ENCODE measurements at regions not wholly inside any gene's neighbourhood (a gene's known extent, or its start where the extent isn't known, plus 50 kb on each side); places are given as distances from the start of the nearest gene placed in this dataset.

- peaks cover 17% of the 10 kb centered on the region for H3K9me3 Mint-ChIP-seq (ENCODE audit: insufficient read depth)
- H3K27ac Mint-ChIP-seq, result no peak overlapping the region
- no peaks in the 10 kb centered on the region for H3K4me1 Mint-ChIP-seq (ENCODE audit: low read depth)
- peaks cover 2% of the 10 kb centered on the region for H3K27me3 Mint-ChIP-seq (ENCODE audit: low read depth)
- DNase-seq (no peak), ATAC-seq (no peak)
- no peak overlapping the region for H3K4me3 Mint-ChIP-seq
- POLR2A ChIA-PET, result interaction anchor here (0.6 kb wide), 1 partner anchor 289 kb away, joined by 3 read pairs; no protein-coding TSS in a partner anchor
- CTCF ChIA-PET, result no interaction called here
- no peaks in the 10 kb centered on the region for H3K36me3 Mint-ChIP-seq (ENCODE audit: low read depth)
These were observed 372.0 kb downstream of the ETS1 start for GRCh38 chr11:128215238-128215882.

DNA sequence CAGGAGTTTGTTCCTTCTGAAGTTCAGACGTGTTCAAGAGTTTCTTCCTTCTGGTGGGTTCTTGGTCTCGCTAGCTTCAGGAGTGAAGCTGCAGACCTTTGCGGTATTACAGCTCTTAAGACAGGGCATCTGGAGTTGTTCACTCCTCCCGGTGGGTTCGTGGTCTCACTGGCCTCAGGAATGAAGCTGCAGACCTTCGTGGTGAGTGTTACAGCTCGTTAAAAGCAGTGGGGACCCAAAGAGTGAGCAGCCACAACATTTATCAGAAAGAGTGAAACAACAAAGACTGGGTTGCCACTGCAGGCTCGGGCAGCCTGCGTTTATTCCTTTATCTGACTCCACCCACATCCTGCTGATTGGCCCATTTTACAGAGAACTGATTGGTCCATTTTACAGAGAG lies 373.1 kb downstream of the ETS1 start:
- Mint-ChIP-seq H3K9me3 (ENCODE audit: insufficient read depth) (peaks cover 17% of the 10 kb centered on the region), H3K27ac (no peak overlapping the region)
- POLR2A ChIA-PET, result no interaction called here

GRCh38 chr11:128213461-128213860 lies 373.9 kb downstream of the ETS1 start:
- DNase-seq (no peak), ATAC-seq (no peak)
- Mint-ChIP-seq H3K4me3 (no peak overlapping the region), H3K36me3 (ENCODE audit: low read depth) (no peaks in the 10 kb centered on the region), H3K9me3 (ENCODE audit: insufficient read depth) (peaks cover 17% of the 10 kb centered on the region), H3K27ac (no peak overlapping the region), H3K27me3 (ENCODE audit: low read depth) (peaks cover 2% of the 10 kb centered on the region), H3K4me1 (ENCODE audit: low read depth) (peaks cover 4% of the 10 kb centered on the region)
- CTCF ChIA-PET, result no interaction called here
- POLR2A ChIA-PET, result no interaction called here

More for the DNA sequence above, 373.1 kb downstream of the ETS1 start:
- Mint-ChIP-seq H3K4me3 (no peak overlapping the region), H3K27me3 (ENCODE audit: low read depth) (peaks cover 2% of the 10 kb centered on the region), H3K36me3 (ENCODE audit: low read depth) (no peaks in the 10 kb centered on the region), H3K4me1 (ENCODE audit: low read depth) (no peaks in the 10 kb centered on the region)
- DNase-seq (no peak), ATAC-seq (no peak)
- CTCF ChIA-PET, result no interaction called here

- DNase-seq (no peak), ATAC-seq (no peak)
- peaks cover 17% of the 10 kb centered on the region for H3K9me3 Mint-ChIP-seq (ENCODE audit: insufficient read depth)
- H3K4me1 Mint-ChIP-seq (ENCODE audit: low read depth), result peaks cover 10% of the 10 kb centered on the region
- H3K27ac Mint-ChIP-seq, result no peak overlapping the region
- POLR2A ChIA-PET, result no interaction called here
- no peaks in the 10 kb centered on the region for H3K36me3 Mint-ChIP-seq (ENCODE audit: low read depth)
- CTCF ChIA-PET, result no interaction called here
- no peak overlapping the region for H3K4me3 Mint-ChIP-seq
- H3K27me3 Mint-ChIP-seq (ENCODE audit: low read depth), result peaks cover 2% of the 10 kb centered on the region
These were observed 375.0 kb downstream of the ETS1 start for GRCh38 chr11:128212324-128212723.

GRCh38 chr11:128210148-128210940 lies 377.0 kb downstream of the ETS1 start:
- CTCF ChIA-PET, result no interaction called here
- H3K9me3 Mint-ChIP-seq (ENCODE audit: insufficient read depth), result peaks cover 20% of the 10 kb centered on the region
- H3K4me3 Mint-ChIP-seq, result no peak overlapping the region
- peaks cover 2% of the 10 kb centered on the region for H3K27me3 Mint-ChIP-seq (ENCODE audit: low read depth)
- ATAC-seq, result no peak
- no peaks in the 10 kb centered on the region for H3K36me3 Mint-ChIP-seq (ENCODE audit: low read depth)
- POLR2A ChIA-PET, result no interaction called here
- no peak overlapping the region for H3K27ac Mint-ChIP-seq
- H3K4me1 Mint-ChIP-seq (ENCODE audit: low read depth), result peaks cover 10% of the 10 kb centered on the region
- no peak for DNase-seq

DNA sequence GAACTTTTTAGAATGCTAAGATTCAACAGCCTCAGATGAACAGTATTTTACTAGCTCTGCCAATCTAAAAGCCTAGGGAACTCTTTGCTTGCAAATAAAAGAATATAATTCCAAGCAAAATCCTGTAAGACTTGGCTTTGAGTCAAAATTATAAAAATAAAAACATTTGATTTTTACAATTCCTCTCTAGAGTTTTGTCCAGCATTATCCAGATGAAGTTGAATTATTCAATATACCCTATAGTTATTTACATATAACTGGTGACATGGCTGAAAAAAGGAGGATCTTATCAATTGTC lies 378.3 kb downstream of the ETS1 start:
- H3K27ac Mint-ChIP-seq, result no peak overlapping the region
- peaks cover 14% of the 10 kb centered on the region for H3K9me3 Mint-ChIP-seq (ENCODE audit: insufficient read depth)
- POLR2A ChIA-PET, result no interaction called here
- ATAC-seq (no peak), DNase-seq (no peak)
- H3K27me3 Mint-ChIP-seq (ENCODE audit: low read depth), result peaks cover 2% of the 10 kb centered on the region
- H3K4me3 Mint-ChIP-seq, result no peak overlapping the region
- H3K36me3 Mint-ChIP-seq (ENCODE audit: low read depth), result no peaks in the 10 kb centered on the region
- CTCF ChIA-PET, result interaction anchor here (1.2 to 3.3 kb wide), 2 partner anchors 51 to 423 kb away, joined by 3 to 10 read pairs; no protein-coding TSS in a partner anchor
- H3K4me1 Mint-ChIP-seq (ENCODE audit: low read depth), result peaks cover 10% of the 10 kb centered on the region

DNA sequence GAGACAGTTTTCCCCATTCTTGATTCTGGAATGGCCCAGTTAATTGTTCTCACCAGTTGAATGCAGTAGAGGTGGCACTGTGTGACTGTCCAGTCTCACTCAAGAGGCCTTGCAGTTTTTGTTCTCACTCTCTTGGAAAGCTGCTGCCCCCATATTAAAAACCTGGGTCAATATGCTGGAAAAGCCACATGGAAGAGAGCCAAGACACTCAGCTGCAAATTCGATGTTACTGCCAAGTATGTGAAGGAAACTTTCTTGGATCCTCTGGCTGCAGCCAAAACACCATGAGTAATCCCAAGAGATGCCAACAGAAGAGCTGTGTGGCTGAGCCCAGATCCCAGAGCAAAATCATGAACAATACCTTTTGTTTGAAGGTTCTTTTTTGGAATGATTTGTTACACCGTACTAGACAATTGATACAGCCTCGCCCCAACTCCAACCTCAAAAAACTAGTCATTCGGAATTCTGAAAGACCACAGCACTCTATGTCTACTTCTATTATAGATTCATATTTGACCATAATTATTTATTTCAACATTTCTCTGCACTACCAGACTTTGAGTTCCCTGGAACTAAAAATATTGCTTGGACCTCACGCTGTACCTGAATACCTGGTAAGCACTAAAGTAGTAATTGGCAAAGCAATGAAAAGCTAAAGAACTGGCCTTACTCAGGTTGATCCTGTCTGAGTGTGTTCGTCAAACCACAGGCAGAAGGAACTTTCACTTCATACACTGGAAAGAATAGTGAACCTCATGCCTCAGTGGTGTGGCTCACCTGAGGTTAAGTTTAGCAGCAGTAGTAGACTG lies 378.8 kb downstream of the ETS1 start:
- H3K27me3 Mint-ChIP-seq (ENCODE audit: low read depth), result peaks cover 2% of the 10 kb centered on the region
- ChIA-PET POLR2A (no interaction called here), CTCF (interaction anchor here (1.2 to 3.3 kb wide), 2 partner anchors 51 to 423 kb away, joined by 3 to 10 read pairs; no protein-coding TSS in a partner anchor)
- H3K4me1 Mint-ChIP-seq (ENCODE audit: low read depth), result peaks cover 10% of the 10 kb centered on the region
- no peak overlapping the region for H3K27ac Mint-ChIP-seq
- ATAC-seq (peak; percentile 36), DNase-seq (no peak)
- H3K9me3 Mint-ChIP-seq (ENCODE audit: insufficient read depth), result peaks cover 14% of the 10 kb centered on the region
- no peaks in the 10 kb centered on the region for H3K36me3 Mint-ChIP-seq (ENCODE audit: low read depth)
- no peak overlapping the region for H3K4me3 Mint-ChIP-seq

DNA sequence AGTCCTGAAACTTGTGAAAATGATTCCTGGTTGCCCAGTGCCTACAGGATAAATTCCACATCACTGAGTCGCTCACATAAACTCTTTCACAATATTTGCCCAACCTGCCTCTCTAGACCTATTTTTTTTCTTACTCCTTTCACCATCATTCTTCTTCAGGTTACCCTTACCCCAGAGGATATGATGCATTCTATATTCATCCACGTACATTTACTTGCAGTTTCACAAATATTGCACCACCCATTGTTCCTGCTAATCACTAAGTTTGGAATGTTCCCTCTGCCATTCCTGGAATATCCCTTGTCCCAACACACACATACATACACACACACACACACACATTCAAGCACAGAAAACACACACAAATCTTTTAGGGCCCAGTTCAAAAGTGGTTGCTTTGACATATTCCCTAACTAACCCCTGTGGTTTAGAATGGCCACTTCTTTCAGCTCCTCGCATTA lies 379.5 kb downstream of the ETS1 start:
- CTCF ChIA-PET, result interaction anchor here (1.2 to 3.3 kb wide), 2 partner anchors 50 to 424 kb away, joined by 3 to 10 read pairs; no protein-coding TSS in a partner anchor
- Mint-ChIP-seq H3K27me3 (ENCODE audit: low read depth) (peaks cover 2% of the 10 kb centered on the region), H3K9me3 (ENCODE audit: insufficient read depth) (peaks cover 14% of the 10 kb centered on the region), H3K4me1 (ENCODE audit: low read depth) (peaks cover 10% of the 10 kb centered on the region), H3K27ac (no peak overlapping the region), H3K4me3 (no peak overlapping the region), H3K36me3 (ENCODE audit: low read depth) (no peaks in the 10 kb centered on the region)
- DNase-seq, result no peak
- ATAC-seq, result no peak
- POLR2A ChIA-PET, result no interaction called here

- ChIA-PET POLR2A (no interaction called here), CTCF (interaction anchor here (0.9 to 3.3 kb wide), 4 partner anchors 11 to 115 kb away, joined by 3 to 10 read pairs (median 4); no protein-coding TSS in a partner anchor)
- H3K4me3 Mint-ChIP-seq, result no peak overlapping the region
- H3K27ac Mint-ChIP-seq, result no peak overlapping the region
- H3K36me3 Mint-ChIP-seq (ENCODE audit: low read depth), result no peaks in the 10 kb centered on the region
- H3K9me3 Mint-ChIP-seq (ENCODE audit: insufficient read depth), result peaks cover 14% of the 10 kb centered on the region
- DNase-seq (no peak), ATAC-seq (no peak)
- no peaks in the 10 kb centered on the region for H3K27me3 Mint-ChIP-seq (ENCODE audit: low read depth)
- peaks cover 10% of the 10 kb centered on the region for H3K4me1 Mint-ChIP-seq (ENCODE audit: low read depth)
These were observed 380.9 kb downstream of the ETS1 start for GRCh38 chr11:128206461-128206860.

GRCh38 chr11:128205796-128206195 lies 381.6 kb downstream of the ETS1 start:
- ChIA-PET POLR2A (no interaction called here), CTCF (no interaction called here)
- ATAC-seq, result no peak
- peaks cover 14% of the 10 kb centered on the region for H3K9me3 Mint-ChIP-seq (ENCODE audit: insufficient read depth)
- no peaks in the 10 kb centered on the region for H3K27me3 Mint-ChIP-seq (ENCODE audit: low read depth)
- H3K4me3 Mint-ChIP-seq, result no peak overlapping the region
- no peak overlapping the region for H3K27ac Mint-ChIP-seq
- no peak for DNase-seq
- H3K36me3 Mint-ChIP-seq (ENCODE audit: low read depth), result no peaks in the 10 kb centered on the region
- H3K4me1 Mint-ChIP-seq (ENCODE audit: low read depth), result peaks cover 10% of the 10 kb centered on the region

DNA sequence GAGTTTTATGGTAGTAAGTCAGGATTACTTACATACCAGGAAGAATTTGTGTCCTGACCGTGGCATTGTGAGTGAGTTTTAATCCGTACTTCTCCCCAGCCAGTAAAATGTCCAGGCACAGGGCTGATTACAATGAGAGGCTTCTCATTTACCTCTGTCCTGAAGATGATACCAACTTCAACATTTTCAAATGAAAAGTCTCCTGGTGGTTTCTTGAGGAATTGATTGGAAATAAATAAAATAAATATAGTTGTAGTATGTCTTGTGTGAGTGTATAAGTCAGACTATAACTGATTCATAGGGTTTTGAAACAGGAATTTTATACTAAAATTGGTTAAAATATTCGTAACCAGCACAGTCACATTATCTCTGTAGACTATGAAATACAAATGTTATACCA lies 382.5 kb downstream of the ETS1 start:
- Mint-ChIP-seq H3K9me3 (ENCODE audit: insufficient read depth) (peaks cover 14% of the 10 kb centered on the region), H3K4me1 (ENCODE audit: low read depth) (peaks cover 10% of the 10 kb centered on the region), H3K27me3 (ENCODE audit: low read depth) (no peaks in the 10 kb centered on the region), H3K27ac (no peak overlapping the region), H3K4me3 (no peak overlapping the region), H3K36me3 (ENCODE audit: low read depth) (no peaks in the 10 kb centered on the region)
- POLR2A ChIA-PET, result no interaction called here
- DNase-seq (no peak), ATAC-seq (no peak)
- CTCF ChIA-PET, result no interaction called here

DNA sequence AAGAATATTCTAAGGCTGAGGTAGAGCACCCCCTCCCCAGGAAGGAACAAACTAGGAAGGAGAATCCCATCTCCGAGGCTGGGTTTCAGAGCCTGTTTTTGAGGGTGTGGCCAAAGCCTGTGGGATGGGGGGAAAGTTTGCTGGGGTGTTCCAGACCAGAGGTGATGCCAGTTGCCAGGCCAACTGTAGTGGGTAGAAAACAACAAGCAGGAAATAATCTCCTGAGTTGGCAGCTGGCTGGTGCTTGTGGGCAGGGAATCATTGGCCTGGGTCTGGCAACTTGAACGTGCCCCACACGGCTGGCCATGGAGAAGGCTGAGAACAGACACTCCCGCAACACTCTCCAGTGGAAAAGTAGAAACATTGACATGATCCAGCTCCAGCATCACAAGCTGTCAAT lies 385.6 kb downstream of the ETS1 start:
- CTCF ChIA-PET, result no interaction called here
- POLR2A ChIA-PET, result interaction anchor here (0.7 kb wide), 1 partner anchor 492 kb away, joined by 3 read pairs; the partner anchor contains the start of gene FLI1
- H3K27ac Mint-ChIP-seq, result no peak overlapping the region

More for the DNA sequence above, 385.6 kb downstream of the ETS1 start:
- no peak overlapping the region for H3K4me3 Mint-ChIP-seq
- peaks cover 11% of the 10 kb centered on the region for H3K9me3 Mint-ChIP-seq (ENCODE audit: insufficient read depth)
- no peaks in the 10 kb centered on the region for H3K36me3 Mint-ChIP-seq (ENCODE audit: low read depth)
- no peak for DNase-seq
- ATAC-seq, result no peak
- no peaks in the 10 kb centered on the region for H3K4me1 Mint-ChIP-seq (ENCODE audit: low read depth)
- H3K27me3 Mint-ChIP-seq (ENCODE audit: low read depth), result no peaks in the 10 kb centered on the region

Measured in activated CD8-positive, alpha-beta T cell treated with anti-CD3 and anti-CD28 coated beads, Interleukin-2, amount 10 ng/mL, durations not matched to agents 7 days and 5 days (primary cell).